GM12872 (cell line): ENCODE measurements at regions not wholly inside any gene's neighbourhood (a gene's known extent, or its start where the extent isn't known, plus 50 kb on each side); places are given as distances from the start of the nearest gene placed in this dataset.

Source experiments
- TF ChIP-seq, protein P1 (sequence below): IDR thresholded peaks from 3 replicates; pipeline ENCODE4 v1.5.1; 2011; ENCODE audit warnings: low read depth, mild to moderate bottlenecking, low read length, moderate library complexity; ENCODE audit not compliant: insufficient read depth

- TF ChIP-seq, protein P1, sequence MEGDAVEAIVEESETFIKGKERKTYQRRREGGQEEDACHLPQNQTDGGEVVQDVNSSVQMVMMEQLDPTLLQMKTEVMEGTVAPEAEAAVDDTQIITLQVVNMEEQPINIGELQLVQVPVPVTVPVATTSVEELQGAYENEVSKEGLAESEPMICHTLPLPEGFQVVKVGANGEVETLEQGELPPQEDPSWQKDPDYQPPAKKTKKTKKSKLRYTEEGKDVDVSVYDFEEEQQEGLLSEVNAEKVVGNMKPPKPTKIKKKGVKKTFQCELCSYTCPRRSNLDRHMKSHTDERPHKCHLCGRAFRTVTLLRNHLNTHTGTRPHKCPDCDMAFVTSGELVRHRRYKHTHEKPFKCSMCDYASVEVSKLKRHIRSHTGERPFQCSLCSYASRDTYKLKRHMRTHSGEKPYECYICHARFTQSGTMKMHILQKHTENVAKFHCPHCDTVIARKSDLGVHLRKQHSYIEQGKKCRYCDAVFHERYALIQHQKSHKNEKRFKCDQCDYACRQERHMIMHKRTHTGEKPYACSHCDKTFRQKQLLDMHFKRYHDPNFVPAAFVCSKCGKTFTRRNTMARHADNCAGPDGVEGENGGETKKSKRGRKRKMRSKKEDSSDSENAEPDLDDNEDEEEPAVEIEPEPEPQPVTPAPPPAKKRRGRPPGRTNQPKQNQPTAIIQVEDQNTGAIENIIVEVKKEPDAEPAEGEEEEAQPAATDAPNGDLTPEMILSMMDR: no peak
Measured at GRCh38 chr21:27808923-27809322, 842.0 kb upstream of the ADAMTS5 start.

GRCh38 chr21:27807596-27807995 lies 840.7 kb upstream of the ADAMTS5 start:
- TF ChIP-seq, protein P1: no peak

DNA sequence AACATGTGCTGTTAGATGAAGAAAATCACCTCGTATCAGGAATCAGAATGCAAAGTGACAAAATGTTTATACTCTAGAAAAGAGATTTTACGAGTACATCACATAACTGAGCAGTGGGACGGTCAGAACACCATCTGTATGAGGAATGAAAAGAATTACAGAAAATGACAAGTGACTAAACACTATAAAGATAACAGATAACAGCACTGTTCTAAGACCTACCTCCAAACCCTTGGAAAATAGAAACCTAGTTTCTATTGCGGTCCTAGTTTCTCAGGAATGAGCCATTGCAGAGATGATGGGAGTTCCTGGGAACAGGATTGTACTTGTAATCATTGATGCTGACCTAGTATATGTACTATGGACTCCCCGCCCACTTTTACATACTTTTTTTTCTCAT lies 839.4 kb upstream of the ADAMTS5 start:
- TF ChIP-seq, protein P1: no peak

GRCh38 chr21:27805696-27806095 lies 838.8 kb upstream of the ADAMTS5 start:
- TF ChIP-seq, protein P1: no peak

GRCh38 chr21:27804515-27804914 lies 837.6 kb upstream of the ADAMTS5 start:
- TF ChIP-seq, protein P1: no peak

GRCh38 chr21:27803571-27803970 lies 836.7 kb upstream of the ADAMTS5 start:
- TF ChIP-seq, protein P1: no peak

- TF ChIP-seq, protein P1: peak; percentile 52; the same call in 2 of the 3 replicates
Measured at GRCh38 chr21:27802816-27803475, 836.1 kb upstream of the ADAMTS5 start.
